HUDEP-2 (cell line): ENCODE measurements at regions not wholly inside any gene's neighbourhood (a gene's known extent, or its start where the extent isn't known, plus 50 kb on each side); places are given as distances from the start of the nearest gene placed in this dataset.

Experiments used
- DNase-seq, 76 experiments: peaks; one replicate each; lab custom pipeline; 2025; ENCODE audit not compliant: unreplicated experiment in 76 of 76; lab: John Stamatoyannopoulos, UW

DNA sequence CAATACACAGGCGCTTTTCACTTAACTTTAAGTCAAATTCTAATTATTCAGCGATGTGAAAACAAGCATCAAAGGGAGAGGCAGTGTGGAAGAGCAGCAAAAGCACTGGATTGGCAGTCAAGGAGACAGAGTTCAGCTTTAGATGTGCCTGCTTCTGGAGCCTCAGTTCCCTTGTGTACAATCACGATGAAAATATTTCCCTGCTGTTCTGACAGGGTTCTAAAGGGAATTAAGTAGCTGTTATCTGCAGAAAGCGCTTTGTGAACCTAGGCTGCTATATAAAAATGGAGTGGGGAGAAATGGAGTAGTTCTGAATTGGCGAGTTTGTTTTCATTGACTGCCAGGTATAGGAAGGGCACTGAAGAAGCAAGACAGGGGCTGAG, 237.8 kb upstream of the SP8 start:
- DNase-seq, result no peak

DNA sequence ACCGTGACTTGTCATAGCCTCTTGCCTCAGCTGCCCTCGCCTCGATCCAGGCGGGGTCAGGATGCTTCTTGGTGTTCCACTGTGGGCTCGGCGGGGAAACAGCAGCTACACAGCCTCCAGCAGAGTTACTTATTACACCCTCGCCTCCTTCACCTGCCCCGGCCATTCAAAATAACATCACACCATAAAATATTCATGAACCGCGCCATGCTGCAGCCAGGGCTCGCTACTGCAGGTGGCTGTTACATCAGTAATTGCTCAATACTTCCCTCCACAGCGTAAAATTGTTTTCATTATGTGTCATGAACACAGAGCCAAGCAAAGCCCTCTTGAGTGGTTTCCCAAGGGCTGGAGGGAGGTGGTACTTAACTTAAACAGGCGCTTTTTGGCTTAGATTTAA, 241.5 kb upstream of the SP8 start:
- DNase-seq, result no peak

DNA sequence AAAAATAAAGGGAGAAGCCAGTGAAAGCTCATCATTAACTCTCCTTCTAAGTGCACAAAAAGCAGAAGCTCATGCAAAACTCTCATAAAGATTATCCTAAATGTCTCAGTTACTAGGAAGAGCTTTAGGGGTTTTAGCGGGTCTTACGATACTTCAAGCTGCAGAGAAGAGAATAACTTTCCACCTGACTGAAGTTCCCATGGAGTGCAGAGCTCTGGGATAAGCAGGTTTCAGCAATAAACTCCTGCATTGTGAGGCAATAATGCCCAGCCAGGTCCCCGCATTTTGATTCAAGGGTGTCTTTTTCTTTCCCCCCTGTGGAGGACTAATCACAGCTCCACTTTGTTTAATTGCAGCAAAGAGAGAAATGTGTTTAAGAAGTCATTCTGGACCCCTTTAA, 241.9 kb upstream of the SP8 start:
- no peak for DNase-seq

DNA sequence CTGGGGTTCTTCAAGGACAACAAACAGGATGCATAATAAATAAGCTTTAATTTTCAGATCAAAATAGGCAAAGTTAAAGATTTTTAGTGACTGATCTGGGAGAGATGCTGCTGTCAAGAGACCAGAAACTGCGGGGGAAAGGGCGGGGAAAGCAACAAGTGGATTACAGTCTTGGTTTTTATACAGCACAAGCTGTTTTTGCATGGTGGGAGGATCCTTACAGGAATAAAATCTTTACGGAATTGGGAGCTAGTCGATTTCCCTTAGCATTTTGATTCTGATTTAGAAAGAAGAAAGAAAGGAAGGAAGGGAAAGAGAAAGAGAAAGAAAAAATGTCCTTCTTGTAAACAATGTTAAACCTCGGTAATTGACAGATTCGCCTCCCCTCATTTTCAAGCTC, 242.3 kb upstream of the SP8 start:
- no peak for DNase-seq

DNA sequence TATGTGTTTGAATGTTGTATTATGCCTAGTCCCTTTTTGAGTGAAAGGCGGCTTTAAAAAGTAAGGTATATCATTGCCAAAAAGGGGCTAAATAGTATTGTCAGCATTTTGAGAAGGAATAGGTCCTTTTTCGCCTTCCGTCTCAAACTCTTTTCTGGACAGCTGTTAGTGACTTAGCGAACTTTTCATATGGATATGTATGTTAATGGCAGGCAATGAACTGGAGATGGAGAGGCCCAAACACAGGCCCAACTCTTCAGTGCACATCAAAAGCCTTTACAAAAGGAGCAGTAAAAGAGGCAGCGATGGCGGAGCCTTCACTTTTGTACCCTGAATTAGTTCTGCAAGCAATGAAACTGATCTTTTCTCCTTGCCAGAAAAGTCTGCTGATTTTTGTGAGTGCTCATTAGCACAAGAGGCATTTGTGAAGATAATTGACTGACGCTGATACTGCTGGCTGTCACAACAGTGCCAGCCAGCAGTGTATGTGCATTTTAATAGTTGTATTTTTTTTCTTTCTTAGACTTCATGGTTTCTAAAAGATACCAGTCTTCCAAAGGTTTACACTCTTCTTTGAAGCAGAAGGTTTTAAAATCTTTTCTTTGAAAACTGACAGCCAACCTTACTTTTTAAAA, 243.7 kb upstream of the SP8 start:
- no peak for DNase-seq

DNA sequence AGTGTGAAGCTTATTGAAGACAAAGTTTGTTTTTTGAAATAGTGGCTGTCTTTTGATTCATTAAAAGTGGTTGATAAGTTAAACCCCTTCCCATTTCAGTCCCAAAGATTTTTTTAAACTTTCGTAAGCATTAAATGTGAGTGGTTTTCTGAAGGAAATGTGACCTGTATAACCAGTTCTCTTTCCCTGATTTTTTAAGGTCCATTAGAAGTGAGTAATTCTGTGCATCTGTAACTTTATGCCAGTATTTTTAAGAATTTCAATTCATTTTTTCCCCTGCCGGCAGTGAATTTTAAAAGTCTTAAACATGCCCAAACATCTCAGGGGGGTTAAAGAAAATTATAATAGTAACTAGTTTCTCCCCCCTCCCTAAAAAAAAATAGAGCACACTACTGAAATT, 254.6 kb upstream of the SP8 start:
- no peak for DNase-seq

DNA sequence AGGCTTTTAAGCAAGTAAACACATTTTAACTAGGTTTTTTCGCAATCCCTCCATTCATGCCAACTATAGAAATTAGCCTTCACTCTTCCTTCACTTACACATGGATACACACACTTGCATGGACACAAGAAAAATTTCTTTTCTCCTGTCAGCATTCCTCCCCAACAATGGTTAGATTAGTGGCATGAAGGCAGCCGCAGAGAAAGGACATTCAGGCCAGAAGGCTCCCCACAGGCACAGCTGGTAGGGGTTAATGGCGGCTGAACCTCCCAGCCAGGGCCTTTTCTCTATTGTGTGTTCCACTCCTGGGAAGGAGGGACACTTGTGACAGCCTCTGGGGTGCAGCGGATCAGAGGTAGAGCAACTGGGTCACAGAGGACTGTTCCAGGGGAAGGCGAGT, 255.0 kb upstream of the SP8 start:
- no peak for DNase-seq

DNA sequence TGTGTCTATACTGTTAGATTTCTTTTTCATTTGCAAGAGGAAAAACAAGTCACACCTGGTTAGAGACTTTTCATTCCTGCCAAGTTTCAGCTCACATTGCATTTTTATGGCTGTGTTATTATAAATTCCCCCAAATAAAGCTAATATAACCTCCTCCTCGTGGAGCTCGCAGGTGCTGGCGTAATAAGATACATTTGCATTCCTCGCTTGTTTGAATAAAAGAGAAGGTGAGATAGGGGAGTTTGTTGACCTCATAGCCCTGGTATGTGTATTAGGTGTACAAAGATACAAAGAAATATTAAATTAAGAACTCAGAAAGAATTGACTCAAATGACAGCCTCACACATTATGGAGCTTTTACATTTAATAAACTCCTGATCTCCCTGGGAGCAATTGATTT, 257.7 kb upstream of the SP8 start:
- DNase-seq, result no peak

DNA sequence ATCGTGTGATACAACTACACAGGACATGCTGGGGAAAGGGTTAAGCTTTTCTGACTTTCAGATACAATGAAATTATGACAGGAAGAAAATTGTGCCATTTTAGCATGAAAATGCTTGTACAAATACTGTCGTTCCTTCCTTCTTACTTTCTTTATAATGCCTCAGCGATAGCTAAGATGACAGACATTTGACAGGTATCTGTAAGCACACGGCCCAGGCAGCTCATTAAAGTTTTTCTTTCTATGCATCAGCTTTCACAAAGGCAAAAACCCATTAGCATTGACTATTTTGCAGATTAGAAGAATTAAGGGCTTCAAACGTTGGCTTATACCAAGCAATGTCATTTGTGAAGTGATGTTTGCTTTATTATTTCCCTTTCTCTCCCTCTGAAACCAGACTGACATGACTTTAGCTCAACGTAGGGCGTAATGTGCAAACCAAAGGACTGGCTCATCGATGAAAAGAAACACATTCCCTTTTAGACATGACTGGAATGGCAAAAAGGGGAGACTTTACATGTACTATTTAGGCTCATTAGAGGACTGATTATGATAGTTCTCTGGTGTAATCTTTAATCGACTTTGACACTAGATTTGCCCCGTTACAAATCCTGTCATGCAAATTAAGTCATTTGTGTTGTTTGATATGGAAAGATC, 258.4 kb upstream of the SP8 start:
- no peak for DNase-seq

DNA sequence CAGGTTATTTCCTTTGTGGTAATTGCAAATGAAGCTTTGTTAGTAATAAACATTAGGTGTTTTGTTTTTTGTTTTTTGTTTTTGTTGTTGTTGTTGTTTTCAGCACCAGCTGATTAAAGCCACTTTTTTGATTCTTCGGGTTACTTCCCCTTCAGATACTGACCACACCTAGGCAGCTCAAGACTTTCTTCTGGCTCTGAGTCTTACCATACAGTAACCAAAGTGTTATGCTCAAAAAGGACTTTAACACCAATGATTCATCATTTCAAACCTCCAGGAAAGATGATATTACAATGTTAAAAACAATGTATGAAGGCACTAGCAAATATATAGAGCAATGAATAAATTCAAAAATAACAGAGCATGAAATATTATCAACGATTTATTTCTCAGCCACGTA, 265.2 kb upstream of the SP8 start:
- no peak for DNase-seq

DNA sequence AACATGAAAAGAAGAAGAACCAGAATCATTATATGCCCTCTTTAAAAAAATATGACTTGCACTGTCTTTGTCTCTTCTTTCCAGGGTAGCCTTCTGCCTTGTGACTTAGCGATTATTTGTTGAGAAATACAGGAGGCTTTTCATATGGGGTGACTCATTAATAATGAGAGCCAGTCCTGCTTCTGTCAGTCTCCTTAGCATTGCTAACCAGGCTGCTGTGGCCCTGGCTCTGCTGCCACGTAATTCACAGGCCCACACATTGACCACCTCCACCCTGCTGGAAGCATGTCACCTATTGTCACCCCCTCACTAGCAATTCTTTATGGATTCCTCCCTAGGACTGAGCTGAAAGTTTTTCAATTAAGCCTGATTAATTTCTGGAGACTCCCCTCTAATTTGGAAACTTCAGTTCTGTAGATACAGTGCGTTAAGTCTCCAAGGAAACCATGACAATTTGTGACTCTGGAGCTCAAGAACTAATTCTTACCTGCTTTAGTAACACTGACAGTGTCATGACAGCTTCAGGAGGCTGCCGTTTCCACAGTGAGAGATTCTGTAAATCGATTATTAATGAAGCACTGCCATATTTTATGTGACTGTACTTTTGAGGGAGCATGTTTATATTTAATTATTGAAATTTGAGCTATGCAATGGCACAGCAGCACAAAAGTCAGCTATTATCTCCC, 267.9 kb upstream of the SP8 start:
- no peak for DNase-seq

DNA sequence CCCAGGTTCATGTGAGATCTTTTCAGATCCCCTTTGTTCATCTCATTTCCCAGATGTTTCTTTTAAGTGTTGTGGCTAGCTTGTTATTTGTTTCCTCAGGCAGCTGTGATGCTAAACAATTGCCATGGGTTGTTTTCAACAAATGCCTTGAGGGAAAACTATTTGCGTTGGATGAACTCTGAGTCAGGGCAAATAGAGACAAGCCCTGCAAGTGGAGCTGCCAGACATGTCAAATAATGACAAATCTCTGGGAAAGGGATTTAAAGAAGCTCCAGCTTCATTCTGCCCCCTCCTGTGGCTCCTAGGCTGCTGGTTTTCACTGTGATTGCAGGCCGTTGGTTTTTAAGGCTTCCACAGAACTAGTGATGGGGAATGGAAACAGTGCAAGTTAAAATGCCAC, 272.4 kb upstream of the SP8 start:
- DNase-seq, result no peak

DNA sequence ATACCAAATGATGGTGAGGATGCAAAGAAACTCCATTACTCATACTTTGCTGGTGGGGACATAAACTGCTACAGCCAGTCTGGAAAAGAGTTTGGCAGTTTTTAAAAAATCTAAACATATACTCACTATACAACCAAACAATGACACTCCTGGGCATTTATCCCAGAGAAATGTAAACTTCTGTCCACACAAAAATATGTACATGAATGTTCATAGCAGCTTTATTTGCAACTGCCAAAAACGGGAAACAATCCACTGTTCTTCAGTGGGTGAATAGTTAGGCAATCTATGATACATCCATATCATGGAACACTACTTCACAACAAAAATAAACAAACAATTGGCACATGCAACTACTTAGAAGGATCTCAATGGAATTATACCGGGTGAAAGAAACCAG, 276.4 kb upstream of the SP8 start:
- DNase-seq, result no peak

DNA sequence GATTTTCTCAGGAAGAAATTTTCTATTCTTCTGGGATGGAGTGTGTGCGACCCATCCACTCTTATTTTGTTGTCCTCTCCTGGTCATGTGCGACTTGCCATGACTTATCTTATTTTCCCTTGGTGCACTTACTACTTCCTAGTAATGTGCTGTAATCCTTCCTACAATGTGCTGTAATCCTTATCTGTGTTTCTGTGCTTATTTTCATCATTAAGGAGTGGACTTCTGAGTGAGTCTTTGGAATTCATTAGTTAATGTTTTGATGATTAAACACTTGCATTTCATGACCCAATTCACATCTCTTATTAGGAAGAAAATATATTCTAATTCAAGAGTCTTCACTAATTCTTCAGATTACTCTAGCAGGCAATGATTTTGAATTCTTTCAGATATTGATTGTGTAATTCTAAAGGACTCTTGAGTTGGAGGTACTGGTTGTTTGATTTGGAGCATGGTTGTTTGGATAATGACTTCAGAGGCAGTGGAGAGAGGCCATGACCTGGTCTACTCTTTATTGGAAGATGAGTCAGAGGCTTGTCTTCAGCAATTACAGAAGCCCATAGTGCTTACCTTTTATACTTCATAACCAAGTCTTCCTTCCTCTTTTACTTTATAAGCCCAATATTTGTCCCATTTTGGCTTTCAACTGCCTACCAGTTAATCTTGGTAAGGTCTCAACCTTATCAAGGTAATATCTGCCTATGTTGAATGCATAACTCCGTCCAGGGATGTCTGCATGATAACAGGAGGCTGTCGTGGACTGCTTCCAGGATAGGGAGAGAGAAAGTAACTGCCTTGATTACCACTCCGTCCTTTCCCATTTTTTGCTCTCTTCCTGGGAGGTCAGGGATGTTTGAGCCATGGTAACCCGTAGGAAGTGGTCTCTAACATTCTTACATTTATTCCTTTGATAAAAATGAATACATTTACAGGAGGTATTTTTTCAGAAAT, 278.3 kb upstream of the SP8 start:
- DNase-seq, result no peak

DNA sequence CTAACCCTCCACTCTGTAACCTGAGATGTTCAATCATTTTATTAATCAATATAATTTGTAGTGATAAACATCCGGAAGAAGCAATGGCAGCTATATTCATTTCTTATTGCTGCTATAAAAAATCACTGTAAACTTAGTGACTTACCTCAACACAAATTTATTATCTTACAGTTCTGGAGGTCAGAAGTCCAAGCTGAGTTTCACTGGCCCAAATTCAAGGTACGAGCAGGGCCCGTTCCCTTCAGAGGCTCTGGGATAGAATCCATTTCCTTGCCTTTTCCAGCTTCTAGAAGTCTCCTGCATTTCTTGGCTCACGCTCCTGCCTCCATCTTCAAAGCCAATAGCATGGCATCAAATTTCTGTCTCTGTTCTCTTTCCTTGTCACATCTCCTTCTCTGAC, 279.5 kb upstream of the SP8 start:
- DNase-seq, result no peak

DNA sequence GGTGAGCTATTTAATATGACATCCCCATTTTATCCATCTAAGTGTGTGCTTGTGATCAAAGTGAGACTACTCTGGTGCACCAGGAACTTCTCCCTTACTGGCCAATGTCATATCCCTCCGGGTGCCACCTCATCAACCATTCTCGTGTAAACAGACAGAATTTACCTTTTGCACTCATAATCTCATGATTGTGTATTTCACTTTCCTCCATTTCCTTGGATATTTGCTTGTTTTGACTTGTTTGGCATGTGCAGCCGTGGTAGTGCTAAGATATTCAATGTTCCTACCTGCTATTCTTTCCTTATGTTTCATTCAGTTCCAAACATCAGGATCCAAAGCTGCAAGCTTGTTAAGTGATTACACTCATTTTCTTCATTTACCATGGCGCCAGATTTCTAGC, 280.5 kb upstream of the SP8 start:
- DNase-seq, result no peak

DNA sequence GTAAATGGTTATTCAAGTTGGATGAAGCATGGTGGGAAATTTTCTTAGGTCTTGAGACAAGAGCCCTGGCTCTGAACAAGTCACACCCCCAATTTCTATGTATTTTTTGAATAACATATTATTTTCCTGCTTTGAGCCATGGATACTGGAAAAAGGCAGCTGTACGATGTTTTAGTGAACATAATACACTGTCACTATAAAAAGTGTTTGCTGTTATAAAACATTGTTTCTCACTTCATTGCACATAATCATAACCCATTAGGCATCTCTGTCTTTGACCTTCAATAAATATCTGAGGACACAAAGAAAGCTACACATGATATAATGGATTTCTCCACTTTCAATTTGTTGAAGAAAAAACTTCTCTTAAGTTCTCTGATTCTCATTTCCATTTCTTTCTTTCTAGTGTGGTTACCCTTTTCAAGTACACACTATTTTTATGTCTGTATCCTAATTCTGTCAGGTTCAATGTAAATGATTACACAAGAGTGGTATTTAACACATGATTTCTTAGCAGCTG, 283.9 kb upstream of the SP8 start:
- no peak for DNase-seq

DNA sequence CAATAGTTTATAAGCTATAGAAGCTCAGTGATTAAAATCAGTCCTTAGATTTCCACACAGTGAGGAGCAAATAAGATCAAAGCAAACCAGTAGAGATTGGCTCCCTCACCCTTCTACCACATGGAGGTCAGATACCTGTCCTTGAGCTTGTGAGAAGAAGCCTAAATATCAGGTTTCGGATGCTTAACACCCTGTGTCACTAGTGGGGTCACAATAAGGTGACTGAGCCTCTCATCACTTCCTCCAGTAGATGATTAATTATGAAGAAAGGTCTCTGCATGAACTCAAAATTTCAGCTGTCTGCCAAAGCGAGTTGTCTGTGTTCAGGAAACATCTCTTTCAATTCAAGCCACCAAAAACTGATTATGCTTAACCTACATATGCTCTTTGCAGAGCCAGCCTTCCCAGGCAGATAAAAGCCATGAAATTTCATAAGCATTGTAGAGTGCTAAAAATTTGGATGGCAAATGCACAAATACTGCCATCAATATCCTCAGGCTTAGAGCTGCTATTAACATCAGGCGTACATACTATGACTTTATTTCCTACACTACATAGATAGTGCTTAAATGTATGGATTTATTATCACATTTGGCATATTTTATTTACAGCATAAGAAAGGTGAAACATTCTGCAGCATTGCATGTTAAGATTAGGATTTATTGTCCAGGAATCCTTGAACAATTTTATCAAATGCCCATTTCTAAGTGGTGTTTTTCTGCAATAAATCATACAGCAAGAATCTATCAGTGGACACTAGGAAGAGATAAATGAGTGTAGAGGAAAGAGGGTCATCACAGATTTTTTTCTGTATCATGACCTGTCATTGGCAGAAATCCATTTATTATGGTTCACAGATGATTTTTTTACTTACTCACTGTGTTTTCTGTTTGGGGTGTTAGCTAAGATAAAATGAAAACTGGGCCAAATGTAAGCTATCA, 285.1 kb upstream of the SP8 start:
- no peak for DNase-seq

DNA sequence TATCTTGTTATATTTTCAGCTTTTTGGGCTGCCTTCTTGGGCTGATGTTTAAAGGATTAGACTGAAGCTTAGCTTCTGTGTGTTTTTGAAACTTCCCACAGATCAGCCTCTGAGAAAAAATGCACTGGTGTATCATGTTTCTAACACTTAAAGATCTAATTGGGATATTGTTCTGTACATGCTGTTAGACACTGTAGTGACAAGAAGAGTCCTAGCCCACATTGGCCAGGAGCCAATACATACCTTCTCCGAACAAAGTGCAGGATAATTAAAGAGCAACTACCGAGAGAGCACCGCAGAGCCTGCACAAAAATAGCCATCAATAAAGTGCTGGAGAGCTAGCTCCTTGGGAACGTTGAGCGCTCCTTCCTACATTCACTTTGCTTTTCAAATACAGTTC, 289.4 kb upstream of the SP8 start:
- no peak for DNase-seq

DNA sequence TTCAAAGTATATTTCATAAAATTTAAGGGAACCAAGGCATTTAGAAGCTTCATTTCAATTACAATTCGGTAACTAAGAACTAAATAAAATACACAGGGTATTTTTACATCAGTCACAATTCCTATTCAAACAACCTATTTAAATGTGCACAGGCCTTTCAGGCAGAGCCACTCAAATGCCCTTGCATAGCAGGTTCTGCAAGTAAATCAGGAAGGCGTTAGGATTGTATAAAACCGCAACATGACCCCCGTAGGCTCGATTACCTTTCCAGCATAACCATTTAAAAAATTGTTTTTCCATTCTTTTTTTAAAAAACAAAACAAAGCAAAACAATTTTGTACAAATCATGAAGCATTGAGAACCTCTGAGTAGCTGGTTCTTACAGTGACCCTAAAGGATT, 289.9 kb upstream of the SP8 start:
- DNase-seq, result no peak
